Dermis microvascular lymphatic vessel endothelial cell (primary cell): ENCODE measurements at regions not wholly inside any gene's neighbourhood (a gene's known extent, or its start where the extent isn't known, plus 50 kb on each side); places are given as distances from the start of the nearest gene placed in this dataset.
"Not testable (repeated sequence)": the region's sequence is repeated elsewhere in the genome, so short reads cannot be mapped to it uniquely, and the experiment has no call there.

Experiments used
- DNase-seq, 2 donors: peaks; one replicate each; pipeline versions ENCODE4 v3.0.0 to v3.0.0-alpha.2; 2010; ENCODE audit warnings: low read depth in 2 of 2

DNA sequence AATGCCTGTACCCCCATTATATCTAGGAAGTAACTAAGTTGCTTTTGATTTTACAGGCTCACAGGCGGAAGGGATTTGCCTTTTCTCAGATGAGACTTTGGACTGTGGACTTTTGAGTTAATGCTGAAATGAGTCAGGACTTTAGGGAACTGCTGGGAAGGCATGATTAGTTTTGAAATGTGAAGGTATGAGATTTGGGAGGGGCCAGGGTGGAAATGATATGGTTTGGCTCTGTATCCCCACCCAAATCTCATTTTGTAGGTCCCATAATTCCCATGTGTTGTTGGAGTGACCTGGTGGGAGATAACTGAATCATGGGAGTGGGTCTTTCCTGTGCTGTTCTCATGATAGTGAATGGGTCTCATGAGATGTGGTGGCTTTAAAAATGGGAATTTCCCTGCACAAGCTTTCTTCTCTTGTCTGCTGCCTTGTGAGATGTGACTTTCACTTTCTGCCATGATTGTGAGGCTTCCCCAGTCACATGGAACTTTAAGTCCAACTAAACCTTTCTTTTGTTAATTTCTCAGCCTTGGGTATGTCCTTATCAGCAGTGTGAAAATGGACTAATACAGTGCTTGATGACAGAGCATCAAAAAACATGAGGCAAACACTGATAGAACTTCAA, 1119.5 kb downstream of the PLA2G4A start:
- DNase-seq: no peak

DNA sequence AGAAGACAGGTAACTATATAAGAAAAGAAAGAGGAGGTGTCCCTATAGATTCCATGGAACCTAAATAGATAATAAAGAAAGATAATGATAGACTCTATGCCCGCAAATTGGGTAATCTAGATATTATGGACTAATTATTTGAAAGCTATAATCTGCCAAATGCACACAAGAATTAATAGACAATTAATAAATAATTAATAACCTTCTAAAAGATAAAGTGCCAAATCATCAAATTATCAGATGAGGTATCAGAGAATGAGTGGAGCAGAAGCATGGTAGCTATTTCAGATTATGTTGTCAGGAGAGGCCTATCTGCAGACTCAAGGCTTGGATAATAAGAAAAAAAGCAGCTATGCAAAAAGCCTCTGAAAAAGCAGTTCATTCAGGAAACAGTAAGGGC, 1120.8 kb downstream of the PLA2G4A start:
- no peak for DNase-seq

DNA sequence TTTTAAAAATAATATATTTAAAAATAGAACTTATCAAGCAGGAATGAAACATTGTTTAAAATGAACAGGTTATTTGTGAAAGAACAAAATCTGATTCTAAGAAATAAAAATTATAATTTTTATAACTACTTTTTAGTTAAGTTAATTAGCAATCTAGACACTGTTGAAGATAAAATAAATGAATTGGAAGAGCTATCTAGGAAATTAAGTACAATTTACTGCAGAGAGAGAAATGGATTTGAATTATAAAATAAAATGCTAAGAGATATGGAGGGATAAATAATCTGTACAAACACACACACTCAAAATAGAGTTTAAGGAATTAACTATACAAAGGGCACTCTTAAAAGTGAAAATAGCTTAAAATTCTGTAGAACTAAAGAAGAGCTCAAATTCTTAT, 1123.1 kb downstream of the PLA2G4A start:
- DNase-seq: no peak

DNA sequence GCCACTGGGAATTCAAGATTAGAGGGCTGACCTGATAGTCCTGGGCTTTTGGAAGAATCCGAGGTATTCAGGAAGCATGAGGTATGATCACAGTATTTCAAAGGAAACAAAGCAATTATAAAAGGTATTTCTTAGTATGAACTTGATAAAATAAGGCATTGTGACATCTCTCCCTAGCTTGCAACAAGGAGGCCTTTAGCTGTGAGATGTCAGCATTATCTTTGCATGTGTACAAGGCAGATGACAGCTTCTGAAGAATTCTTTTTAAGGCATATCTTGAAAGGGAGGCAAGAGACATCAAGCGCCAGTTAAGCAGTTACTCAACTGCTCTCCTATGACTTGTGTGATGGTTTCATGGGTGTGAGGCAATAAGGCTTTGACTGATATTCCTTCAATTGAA, 1123.7 kb downstream of the PLA2G4A start:
- no peak for DNase-seq

DNA sequence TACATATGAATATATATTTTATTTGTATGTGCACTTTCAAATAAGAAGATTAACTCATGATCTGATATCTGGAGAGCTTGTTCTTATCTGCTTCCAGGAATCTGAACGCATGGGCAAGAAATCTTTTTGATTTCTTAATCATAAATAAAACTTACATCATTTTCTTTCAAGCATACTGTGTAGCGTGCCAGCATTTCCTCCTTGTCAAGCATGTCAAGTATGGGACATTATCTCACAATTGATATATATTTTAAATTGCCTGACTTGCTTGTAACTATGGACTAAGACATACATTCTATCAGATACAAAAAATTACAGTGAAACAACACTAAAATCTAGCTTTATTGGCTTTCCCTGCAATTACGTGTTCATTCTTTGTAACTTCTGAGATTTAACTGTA, 1128.2 kb downstream of the PLA2G4A start:
- DNase-seq: no peak

DNA sequence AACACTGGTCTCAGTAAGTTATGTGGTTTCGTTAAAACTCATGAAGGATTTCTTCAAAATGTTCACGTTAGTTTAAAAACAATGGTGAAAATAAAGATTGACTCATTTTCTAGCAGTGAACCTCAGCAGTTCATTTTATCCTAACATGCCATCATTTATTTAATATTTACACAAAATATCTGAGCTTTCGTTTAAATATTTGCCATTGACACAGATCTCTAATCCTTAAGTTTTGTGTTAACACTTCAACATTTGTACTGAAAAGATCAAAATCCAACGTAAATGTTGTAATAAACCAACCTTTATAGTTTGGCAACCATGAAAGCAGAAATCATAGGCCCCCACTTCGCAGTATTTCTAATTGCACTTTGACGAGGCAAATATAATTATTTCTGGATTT, 1129.5 kb downstream of the PLA2G4A start:
- DNase-seq: no peak

DNA sequence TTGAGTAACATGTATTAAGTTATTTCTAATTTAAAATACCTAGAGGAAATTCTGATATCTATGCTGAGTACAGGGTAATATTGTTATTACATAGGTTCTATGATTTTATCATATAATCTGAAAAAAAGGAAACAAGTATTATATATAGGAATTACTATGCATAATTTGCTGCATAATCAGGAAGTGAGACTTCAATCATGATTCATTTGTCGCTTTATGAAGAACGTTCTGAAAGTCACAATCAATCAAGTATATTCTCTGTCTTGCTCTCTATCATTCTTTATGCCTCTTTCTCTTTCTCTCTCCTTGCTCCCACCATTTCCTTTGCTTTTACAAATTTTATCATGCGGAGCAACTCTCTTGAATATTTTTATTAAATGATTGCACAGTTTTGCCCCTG, 1130.3 kb downstream of the PLA2G4A start:
- DNase-seq: no peak

DNA sequence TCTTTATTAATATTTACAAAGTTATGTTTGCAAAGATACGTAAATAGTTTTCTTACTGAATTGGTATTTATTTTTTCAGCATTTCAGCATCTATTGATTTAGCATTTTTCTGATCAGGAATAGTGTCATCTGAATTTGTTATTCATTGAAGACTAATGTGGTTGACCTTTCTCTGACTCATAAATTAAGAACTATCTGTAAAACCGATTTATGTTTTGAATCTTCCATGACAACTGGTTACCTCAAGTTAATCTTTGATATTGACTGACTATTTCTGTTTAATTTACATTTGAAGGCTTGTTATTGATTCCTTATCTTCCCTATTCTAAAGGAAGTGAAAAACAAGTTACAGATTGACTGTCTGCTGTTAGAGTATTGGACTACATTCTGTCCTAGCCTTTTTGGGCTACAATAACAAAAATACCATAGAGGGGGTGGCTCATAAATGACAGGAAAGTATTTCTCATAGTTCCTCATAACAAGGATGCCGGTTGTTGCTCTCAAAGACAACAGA, 1131.4 kb downstream of the PLA2G4A start:
- no peak for DNase-seq

DNA sequence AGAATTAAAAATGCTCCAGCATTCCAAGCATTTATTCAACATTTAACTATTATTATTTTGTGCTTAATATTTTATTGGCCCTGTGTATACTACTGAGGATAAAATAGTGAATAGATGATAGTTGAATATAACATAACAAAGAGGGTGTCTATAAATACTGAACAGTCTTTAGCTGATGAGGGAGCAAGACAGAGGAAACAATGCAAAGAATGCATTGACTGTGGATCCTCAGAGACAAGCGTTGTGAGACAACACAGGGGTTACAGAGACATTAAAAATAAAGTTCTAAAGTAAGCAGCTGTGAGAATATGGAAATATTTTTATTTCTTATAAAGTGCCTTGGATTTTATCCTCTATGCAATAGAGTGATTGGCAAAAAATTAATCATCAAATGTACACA, 1133.1 kb downstream of the PLA2G4A start:
- no peak for DNase-seq

DNA sequence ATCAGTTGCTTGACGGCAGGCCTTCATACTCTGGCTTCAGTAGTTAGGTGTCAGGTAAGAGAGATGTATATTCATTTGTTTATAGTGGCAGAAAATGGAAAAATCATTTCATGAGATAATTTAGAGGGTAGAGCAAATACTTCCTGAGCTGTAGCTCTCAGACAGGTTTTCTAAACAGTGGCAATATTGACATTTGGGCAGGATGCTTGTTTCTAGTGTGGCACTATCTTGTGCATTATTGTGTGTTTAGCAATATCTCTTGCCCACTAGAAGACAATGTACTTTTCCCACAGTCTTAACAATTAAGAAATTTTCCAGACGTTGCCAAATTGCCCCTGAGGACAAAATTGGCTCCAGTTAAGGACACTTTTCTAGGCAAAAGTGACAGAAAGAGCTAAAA, 1143.1 kb downstream of the PLA2G4A start:
- DNase-seq: no peak

DNA sequence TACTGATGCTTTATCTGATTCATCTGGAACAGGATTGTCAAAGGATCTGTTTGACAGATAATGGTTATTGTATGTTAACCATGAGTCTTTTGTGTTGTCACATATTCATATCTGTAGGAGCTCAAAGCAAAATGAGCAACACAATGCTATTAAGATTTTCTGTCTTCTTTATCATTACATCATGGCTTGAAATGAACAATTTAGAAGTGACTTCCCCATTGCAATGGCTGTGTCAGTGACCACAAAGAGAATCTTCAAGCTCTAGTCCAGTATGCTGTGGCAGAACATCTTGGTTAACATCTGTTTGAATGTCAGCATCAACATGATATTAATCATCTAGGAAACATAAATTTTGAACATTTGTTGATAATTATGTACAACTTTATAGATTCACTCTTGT, 1148.5 kb downstream of the PLA2G4A start:
- DNase-seq: no peak

DNA sequence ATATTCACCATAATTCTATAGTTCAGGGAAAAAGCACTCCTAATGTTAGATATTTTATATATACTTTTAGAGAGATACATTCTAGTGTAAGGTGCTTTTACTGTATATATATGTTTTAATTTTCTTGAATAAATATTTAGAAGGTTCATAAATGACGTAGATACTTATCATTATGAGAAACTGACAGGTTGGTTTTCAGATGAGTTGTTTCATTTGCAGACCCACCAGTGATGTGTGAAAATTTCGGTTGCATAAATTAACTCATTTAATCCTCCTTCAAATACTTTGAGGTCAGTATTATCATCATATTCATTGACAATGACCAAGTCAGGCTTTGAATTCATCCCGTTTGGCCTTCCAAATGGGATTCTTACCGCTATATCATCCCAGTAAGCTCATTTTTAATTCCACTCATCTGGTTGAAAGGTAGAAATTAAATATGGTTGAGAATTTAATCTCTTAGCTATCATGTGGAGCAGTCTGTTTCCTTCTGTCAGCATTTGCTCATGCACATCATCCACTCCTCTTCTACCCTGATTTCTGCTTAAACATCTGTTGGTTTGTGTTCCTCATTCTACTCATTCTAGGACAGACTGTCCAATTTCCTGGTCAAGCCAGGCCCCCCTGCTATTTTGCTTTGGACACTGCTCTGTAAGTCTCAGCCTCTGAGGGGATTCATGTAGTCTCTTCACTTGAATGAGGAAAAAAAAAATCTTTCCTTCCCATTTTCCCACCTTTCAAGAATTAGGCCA, 1156.6 kb downstream of the PLA2G4A start:
- no peak for DNase-seq

DNA sequence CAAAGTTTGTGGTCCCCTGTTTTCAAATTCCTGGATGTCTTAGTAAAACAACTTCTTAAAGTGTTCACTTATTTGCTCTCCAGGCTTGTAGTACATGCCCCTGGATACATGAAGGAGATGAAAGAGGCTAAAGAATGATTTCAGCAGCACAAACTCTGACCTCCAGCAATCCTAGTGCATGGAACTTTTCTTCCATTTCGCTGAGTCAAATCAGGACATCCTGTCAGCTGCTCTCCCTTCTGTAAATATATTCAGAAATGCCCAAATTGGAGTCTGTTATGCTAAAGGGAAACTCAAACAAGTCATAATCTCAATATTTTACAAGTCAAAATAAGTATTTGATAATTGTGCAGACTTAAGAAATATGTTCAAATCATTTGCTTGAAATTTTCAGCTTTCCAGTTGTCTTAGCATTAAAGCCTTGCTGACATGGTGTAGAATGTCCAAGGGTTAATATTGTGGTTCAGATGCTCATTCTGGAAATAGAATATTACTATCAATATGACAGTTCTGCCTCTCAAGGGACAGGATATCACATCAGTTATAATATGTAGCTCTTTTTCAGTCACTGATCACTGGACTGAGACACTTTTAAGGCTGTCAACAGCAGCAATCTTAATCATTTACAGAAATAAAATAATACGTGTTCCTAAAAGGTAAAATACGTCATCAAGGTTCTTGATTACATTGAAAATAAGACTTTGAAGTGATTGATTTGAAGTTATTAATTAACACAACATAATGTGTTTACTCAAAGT, 1157.3 kb downstream of the PLA2G4A start:
- peak; percentile 6 to 24 for DNase-seq

DNA sequence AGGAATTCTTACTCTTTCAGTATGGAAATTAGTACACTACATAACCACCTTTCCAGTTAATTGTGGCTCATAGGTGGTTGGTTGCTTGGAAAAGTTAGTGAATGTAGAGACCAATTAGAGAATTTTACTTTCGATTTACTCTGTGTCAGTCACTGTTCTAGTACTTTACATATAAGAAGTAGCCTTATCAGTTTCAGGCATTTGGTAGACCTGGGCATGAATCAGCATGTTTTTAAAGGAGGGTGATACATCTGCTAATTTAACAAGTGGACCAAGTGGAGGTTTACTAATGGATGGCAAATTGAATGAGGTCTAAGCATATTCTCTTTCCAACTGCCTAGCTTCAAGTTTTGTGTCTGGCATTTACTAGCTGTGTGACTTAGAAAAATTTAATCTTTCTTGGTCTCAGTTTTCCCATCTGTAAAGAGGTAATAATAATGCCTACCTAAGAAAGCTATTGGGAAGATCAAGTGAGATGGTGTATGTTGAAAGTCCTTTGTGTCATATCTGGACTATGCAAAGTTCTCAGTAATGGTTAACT, 1158.6 kb downstream of the PLA2G4A start:
- DNase-seq: no peak

DNA sequence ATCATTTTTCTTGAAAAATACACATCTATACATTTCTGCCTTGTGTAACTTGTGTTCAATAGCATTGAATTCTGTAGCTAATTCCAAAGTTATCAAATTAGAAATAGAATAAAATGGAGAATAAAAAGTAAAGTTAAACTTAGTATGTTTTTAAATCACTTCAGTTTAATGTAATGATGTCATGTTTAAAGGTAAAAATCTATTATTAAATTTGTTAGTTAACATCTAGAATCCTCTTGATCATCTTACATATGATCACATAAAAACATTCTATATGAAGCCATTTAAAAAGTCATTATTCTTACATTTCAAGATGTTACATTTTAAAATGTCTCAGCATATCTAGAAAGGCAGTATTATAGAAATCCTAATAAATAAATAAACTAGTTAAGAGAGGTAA, 1163.2 kb downstream of the PLA2G4A start:
- no peak for DNase-seq

DNA sequence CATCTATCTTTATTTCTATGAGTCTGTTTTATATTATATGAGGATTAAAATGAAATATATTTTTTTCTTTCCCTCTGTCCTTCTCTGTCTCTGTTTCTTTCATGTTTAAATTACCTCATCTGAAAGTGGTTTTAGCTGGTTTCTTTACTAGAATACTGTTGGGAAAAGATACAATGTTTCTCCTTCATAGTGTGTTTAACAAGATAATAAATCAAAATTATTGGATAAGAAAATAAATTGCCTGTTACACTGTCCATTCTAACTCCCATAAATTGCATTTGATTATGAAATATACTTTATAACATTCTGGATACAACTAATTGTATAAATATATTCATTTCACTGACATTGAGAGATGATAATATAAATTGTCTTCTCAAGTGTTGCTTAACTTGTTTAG, 1168.0 kb downstream of the PLA2G4A start:
- DNase-seq: no peak

DNA sequence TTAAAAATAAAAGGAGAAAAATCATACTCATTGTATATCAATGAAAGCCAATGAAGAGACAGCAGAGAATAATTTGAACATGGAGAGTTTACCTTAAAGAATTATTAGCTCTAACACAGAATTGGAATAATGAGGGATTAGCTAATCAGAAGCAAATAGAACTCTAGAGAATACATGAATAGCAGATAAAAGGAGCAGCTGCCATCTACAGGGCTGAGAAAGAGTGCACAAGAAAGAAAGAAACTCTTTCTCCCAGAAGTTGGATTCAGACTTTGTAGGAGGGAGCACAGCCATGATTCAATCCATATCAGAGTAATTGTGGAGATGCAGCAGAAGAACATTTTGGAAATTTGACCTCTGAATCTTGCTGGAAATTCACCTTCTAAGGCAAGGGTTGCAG, 1171.2 kb downstream of the PLA2G4A start:
- DNase-seq: no peak

DNA sequence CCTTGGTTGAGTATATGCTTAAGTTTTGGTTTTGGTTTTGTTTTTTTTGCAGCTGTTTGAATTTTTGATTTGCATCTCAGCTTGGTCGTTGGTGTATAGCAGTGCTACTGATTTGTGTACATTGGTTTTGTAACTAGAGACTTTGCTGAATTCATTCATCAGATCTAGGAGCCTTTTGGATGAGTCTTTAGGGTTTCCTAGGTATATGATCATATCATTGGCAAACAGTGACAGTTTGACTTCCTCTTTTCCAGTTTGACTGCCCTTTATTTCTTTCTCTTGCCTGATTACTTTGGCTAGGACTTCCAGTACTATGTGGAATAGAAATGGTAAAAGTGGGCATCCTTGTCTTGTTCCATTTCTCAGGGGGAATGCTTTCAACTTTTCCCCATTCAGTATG, 1174.9 kb downstream of the PLA2G4A start:
- not testable (repeated sequence) for DNase-seq

DNA sequence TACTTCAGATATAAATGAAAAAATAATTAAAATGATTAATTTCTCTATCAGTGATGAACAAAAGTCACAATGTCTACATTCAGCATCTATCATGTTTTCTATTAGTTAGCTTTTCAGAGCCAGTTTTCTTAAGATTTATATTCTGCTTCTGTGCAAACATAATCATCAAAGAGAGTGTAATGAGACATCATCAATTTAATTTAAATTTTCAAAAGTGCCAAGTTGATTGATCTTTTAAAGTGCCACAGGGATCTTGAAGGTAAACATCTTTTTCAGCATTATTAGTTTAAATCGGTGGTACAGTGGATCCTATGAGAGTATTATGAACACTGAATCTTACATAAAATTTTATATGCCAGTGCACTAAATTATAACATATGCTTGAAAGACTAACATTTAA, 1176.1 kb downstream of the PLA2G4A start:
- DNase-seq: no peak

DNA sequence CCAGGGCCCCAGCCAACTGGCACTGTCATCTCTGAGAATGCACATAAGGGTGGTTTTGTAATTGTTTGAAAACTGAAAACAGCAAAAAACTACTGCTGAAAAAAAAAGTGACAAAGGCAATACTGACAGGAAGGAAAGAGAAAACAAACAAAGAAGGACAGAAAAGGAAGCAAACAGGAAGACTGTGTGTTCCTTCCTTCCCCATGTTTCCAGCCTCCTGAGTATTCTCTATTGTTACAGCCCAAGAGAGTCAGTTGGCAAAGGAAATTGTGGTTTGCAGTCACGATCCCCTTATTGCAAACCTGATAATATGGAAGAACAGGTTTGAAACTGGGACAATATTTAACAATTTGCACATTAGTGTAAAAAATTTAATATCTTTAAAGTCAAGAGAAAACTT, 1177.6 kb downstream of the PLA2G4A start:
- peak; percentile 38 to 42 for DNase-seq

DNA sequence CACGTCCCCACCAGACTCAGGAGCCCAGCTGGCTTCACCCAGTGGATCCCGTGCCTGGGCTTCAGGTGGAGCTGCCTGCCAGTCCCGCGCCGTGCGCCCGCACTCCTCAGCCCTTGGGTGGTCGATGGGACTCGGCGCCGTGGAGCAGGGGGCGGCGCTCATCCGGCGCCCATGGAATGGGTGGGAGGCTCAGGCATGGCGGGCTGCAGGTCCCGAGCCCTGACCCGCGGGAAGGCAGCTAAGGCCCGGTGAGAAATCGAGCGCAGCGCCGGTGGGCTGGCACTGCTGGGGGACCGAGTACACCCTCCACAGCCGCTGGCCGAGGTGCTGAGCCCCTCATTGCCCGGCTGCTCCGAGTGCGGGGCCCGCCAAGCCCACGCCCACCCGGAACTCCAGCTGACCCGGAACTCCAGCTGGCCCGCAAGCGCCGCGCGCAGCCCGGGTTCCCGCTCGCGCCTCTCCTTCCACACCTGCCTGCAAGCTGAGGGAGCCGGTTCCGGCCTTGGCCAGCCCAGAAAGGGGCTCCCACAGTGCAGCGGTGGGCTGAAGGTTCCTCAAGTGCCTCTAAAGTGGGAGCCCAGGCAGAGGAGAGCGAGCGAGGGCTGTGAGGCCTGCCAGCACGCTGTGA, 1184.6 kb downstream of the PLA2G4A start:
- DNase-seq: not testable (repeated sequence)

DNA sequence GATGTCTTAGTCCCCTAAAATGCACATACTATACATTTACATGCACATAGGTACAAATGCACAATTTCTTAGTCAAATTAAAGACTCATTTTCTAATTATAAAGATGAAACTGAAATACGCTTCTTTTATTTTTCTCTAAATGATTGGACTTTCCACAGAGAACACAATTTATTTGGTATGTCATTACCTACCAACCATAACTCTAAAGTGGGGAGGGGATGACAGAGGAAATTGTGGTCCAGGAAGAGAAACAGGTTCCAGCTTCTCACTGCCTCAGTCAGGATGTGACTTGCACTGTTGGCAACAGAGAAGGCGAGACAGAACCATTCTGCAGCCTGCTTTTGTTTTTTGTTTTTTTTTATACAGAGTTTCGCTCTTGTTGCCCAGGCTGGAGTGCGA, 1189.2 kb downstream of the PLA2G4A start:
- no peak for DNase-seq
